HCT116 (cell line): ENCODE measurements at regions not wholly inside any gene's neighbourhood (a gene's known extent, or its start where the extent isn't known, plus 50 kb on each side); places are given as distances from the start of the nearest gene placed in this dataset.

ENCODE experiments used
- ATAC-seq: fragments of 200-7000 bp; cut with Tn5 transposase; 2 replicates; pipeline ENCODE4 v1.9.1; 2020; ENCODE audit warnings: mild to moderate bottlenecking, moderate library complexity
- BruUV-seq: library from RNA; stranded (reverse); fragments of 400-500 nt; replicated peaks from 2 replicates; lab custom pipeline; 2021; lab: Mats Ljungman, UMichigan
- CTCF ChIA-PET: fragments of 300-600 bp; sonication (Branson Sonifier 250); formaldehyde crosslinking; loops from one replicate; lab custom pipeline; 2021; ENCODE audit warnings: antibody characterized with exemption; lab: Charles Lee
- POLR2A ChIA-PET: fragments of 300-600, 350-600 bp; sonication (Branson Sonifier 250); formaldehyde crosslinking; loops from one replicate; lab custom pipeline; 2021; ENCODE audit warnings: antibody characterized with exemption; lab: Charles Lee
- RAD21 ChIA-PET, 2 experiments: fragments of 300-600 bp; sonication (Branson Sonifier 250); formaldehyde crosslinking; loops; one replicate each; lab custom pipeline; 2023; ENCODE audit warnings: low total read pairs in 2 of 2; ENCODE audit not compliant: uncharacterized antibody in 2 of 2, unreplicated experiment in 2 of 2, low non-redundant PET in 1 of 2; lab: Charles Lee
- DNase-seq: peaks from one replicate; pipeline ENCODE4 v3.0.0-alpha.2; 2010; ENCODE audit warnings: low read depth, low spot score
- H2AFZ ChIP-seq: fragments of 200-600 bp; shearing (Covaris generic), sonication (generic); 2 replicates; pipeline ENCODE4 v1.6.1; 2017; ENCODE audit warnings: low read depth, mixed run types, mixed read lengths, antibody characterized with exemption, low read length; ENCODE audit not compliant: poor library complexity, severe bottlenecking
- H3K27ac ChIP-seq: 2 replicates; pipeline ENCODE4 v1.5.1; 2012; ENCODE audit warnings: low read depth, low read length
- H3K27me3 ChIP-seq: fragments of 200-600 bp; sonication (generic); 2 replicates; pipeline ENCODE4 v1.6.1; 2016; ENCODE audit warnings: mixed run types, low read length, mixed read lengths; ENCODE audit not compliant: insufficient read depth
- H3K36me3 ChIP-seq, 2 experiments: fragments of 200-500 bp in 1 of 2; fragments of 200-600 bp in 1 of 2; sonication (Bioruptor generic) in 1 of 2; sonication (generic) in 1 of 2; 2 replicates each; pipeline versions ENCODE4 v1.5.1 to v1.6.1; 2014 to 2016; ENCODE audit warnings: low read length in 2 of 2, inconsistent platforms in 1 of 2, mixed read lengths in 1 of 2, mixed run types in 1 of 2; ENCODE audit not compliant: insufficient read depth in 2 of 2, control insufficient read depth in 1 of 2
- H3K4me1 ChIP-seq, 2 experiments: fragments of 200-600 bp in 1 of 2; sonication (generic) in 1 of 2; 2 replicates each; pipeline versions ENCODE4 v1.5.1 to v1.6.1; 2012 to 2017; ENCODE audit warnings: low read length in 2 of 2, inconsistent platforms in 1 of 2, mild to moderate bottlenecking in 1 of 2, mixed read lengths in 1 of 2, mixed run types in 1 of 2, moderate library complexity in 1 of 2; ENCODE audit not compliant: insufficient read depth in 2 of 2, control insufficient read depth in 1 of 2
- H3K4me2 ChIP-seq: fragments of 200-600 bp; sonication (generic); 2 replicates; pipeline ENCODE4 v1.6.1; 2017; ENCODE audit warnings: mixed run types, low read length, mixed read lengths
- H3K4me3 ChIP-seq, 2 experiments: fragments of 200-600 bp in 1 of 2; sonication (generic) in 1 of 2; replicated peaks in 1 of 2; 2 replicates each; pipeline ENCODE4 v1.5.1; 2011 to 2016; ENCODE audit warnings: low read length in 2 of 2, control low read depth in 1 of 2, low read depth in 1 of 2, mild to moderate bottlenecking in 1 of 2, mixed read lengths in 1 of 2, mixed run types in 1 of 2
- H3K79me2 ChIP-seq: fragments of 200-600 bp; sonication (generic); 2 replicates; pipeline ENCODE4 v1.6.1; 2017; ENCODE audit warnings: mild to moderate bottlenecking, mixed run types, low read length, moderate library complexity, mixed read lengths; ENCODE audit not compliant: insufficient read depth
- H3K9ac ChIP-seq: fragments of 200-600 bp; sonication (generic); 2 replicates; pipeline ENCODE4 v1.6.1; 2016; ENCODE audit warnings: low read length, mixed read lengths
- H3K9me2 ChIP-seq: fragments of 200-600 bp; sonication (generic), shearing (Covaris generic); 2 replicates; pipeline ENCODE4 v1.6.1; 2017; ENCODE audit warnings: mixed run types, mild to moderate bottlenecking, moderate library complexity; ENCODE audit not compliant: insufficient read depth
- H3K9me3 ChIP-seq, 2 experiments: fragments of 200-500 bp in 1 of 2; fragments of 200-600 bp in 1 of 2; sonication (Bioruptor generic) in 1 of 2; sonication (generic) in 1 of 2; 2 replicates each; pipeline ENCODE4 v1.6.1; 2014 to 2017; ENCODE audit warnings: low read length in 2 of 2, mixed read lengths in 2 of 2, inconsistent platforms in 1 of 2, low read depth in 1 of 2, mild to moderate bottlenecking in 1 of 2, mixed run types in 1 of 2, moderate library complexity in 1 of 2; ENCODE audit not compliant: control insufficient read depth in 1 of 2, insufficient read depth in 1 of 2
- H4K20me1 ChIP-seq: fragments of 200-600 bp; sonication (generic), shearing (Covaris generic); 2 replicates; pipeline ENCODE4 v1.6.1; 2017; ENCODE audit warnings: mixed run types, mild to moderate bottlenecking, moderate library complexity; ENCODE audit not compliant: insufficient read depth
- CBX3 ChIP-seq: IDR thresholded peaks from 2 replicates; pipeline ENCODE4 v1.6.1; 2012; ENCODE audit warnings: low read depth
- CEBPB ChIP-seq: IDR thresholded peaks from 2 replicates; pipeline ENCODE4 v1.6.1; 2012; ENCODE audit warnings: low read depth
- EGR1 ChIP-seq: IDR thresholded peaks from 2 replicates; pipeline ENCODE4 v1.6.1; 2012; ENCODE audit warnings: low read depth
- EZH2phosphoT487 ChIP-seq: fragments of 200-600 bp; IDR thresholded peaks from 2 replicates; pipeline ENCODE4 v1.6.1; 2018; ENCODE audit warnings: antibody characterized with exemption, borderline replicate concordance
- JUND ChIP-seq: IDR thresholded peaks from 2 replicates; pipeline ENCODE4 v1.6.1; 2012
- RAD21 ChIP-seq: IDR thresholded peaks from 2 replicates; pipeline ENCODE4 v1.6.1; 2012; ENCODE audit warnings: low read depth, mild to moderate bottlenecking
- SIN3A ChIP-seq: IDR thresholded peaks from 2 replicates; pipeline ENCODE4 v1.6.1; 2012; ENCODE audit warnings: low read depth
- SP1 ChIP-seq: IDR thresholded peaks from 2 replicates; pipeline ENCODE4 v1.6.1; 2012; ENCODE audit warnings: low read depth
- YY1 ChIP-seq: IDR thresholded peaks from 2 replicates; pipeline ENCODE4 v1.6.1; 2011; ENCODE audit warnings: low read length, low read depth, moderate library complexity, mild to moderate bottlenecking; ENCODE audit not compliant: insufficient replicate concordance; ENCODE audit errors: extremely low read depth
- intact Hi-C: fragments of 100-400 bp; cut with micrococcal nuclease; formaldehyde crosslinking; loops from 2 replicates; pipeline ENCODE4 v1.10.0; 2022
- TF ChIP-seq, protein P1 (sequence below): IDR thresholded peaks from 2 replicates; pipeline ENCODE4 v1.6.1; 2011; ENCODE audit warnings: mild to moderate bottlenecking, low read length, moderate library complexity; ENCODE audit not compliant: insufficient replicate concordance; ENCODE audit errors: extremely low read depth

GRCh38 chr5:34411470-34412346 lies 244.4 kb upstream of the RAI14 start:
- no peaks in the 10 kb centered on the region for H3K36me3 ChIP-seq
- no peak overlapping the region for H3K27ac ChIP-seq
- intact Hi-C loops: no loop called here
- ChIA-PET POLR2A (no interaction called here), RAD21 (no interaction called here), CTCF (no interaction called here)
- H3K4me3 ChIP-seq: no peak overlapping the region
- TF ChIP-seq SP1: no peak
- TF ChIP-seq JUND: no peak
- TF ChIP-seq CEBPB: no peak
- no peak for TF ChIP-seq YY1
- no peak for TF ChIP-seq SIN3A
- no peak for TF ChIP-seq EZH2phosphoT487
- TF ChIP-seq RAD21: no peak
- no peak for TF ChIP-seq CBX3
- no peak for TF ChIP-seq EGR1
- TF ChIP-seq, protein P1, sequence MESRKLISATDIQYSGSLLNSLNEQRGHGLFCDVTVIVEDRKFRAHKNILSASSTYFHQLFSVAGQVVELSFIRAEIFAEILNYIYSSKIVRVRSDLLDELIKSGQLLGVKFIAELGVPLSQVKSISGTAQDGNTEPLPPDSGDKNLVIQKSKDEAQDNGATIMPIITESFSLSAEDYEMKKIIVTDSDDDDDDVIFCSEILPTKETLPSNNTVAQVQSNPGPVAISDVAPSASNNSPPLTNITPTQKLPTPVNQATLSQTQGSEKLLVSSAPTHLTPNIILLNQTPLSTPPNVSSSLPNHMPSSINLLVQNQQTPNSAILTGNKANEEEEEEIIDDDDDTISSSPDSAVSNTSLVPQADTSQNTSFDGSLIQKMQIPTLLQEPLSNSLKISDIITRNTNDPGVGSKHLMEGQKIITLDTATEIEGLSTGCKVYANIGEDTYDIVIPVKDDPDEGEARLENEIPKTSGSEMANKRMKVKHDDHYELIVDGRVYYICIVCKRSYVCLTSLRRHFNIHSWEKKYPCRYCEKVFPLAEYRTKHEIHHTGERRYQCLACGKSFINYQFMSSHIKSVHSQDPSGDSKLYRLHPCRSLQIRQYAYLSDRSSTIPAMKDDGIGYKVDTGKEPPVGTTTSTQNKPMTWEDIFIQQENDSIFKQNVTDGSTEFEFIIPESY: no peak
- no peak overlapping the region for H3K9ac ChIP-seq
- no peaks in the 10 kb centered on the region for H3K9me3 ChIP-seq
- no peak overlapping the region for H3K4me2 ChIP-seq
- ATAC-seq (no peak), DNase-seq (no peak)
- H3K79me2 ChIP-seq: no peaks in the 10 kb centered on the region
- H3K27me3 ChIP-seq: no peaks in the 10 kb centered on the region
- no peaks in the 10 kb centered on the region for H4K20me1 ChIP-seq
- no peaks in the 10 kb centered on the region for H3K9me2 ChIP-seq
- BruUV-seq: no TSS peak
- H3K4me1 ChIP-seq: peaks cover 0 to 10% of the 10 kb centered on the region in 2 experiments; a peak in 2 of 4 replicates
- H2AFZ ChIP-seq: no peak overlapping the region
